ENCODE measurements at regions not wholly inside any gene's neighbourhood (a gene's known extent, or its start where the extent isn't known, plus 50 kb on each side); places are given as distances from the start of the nearest gene placed in this dataset.

GRCh38 chr19:31416548-31416947 lies 67.3 kb upstream of the TSHZ3 start:
- Mint-ChIP-seq H3K36me3 (ENCODE audit: low read depth) (no peaks in the 10 kb centered on the region), H3K9me3 (no peaks in the 10 kb centered on the region), H3K4me1 (ENCODE audit: low read depth) (no peaks in the 10 kb centered on the region), H3K4me3 (no peak overlapping the region), H3K27me3 (peaks cover 11% of the 10 kb centered on the region), H3K27ac (no peak overlapping the region)
- ChIA-PET POLR2A (no interaction called here), CTCF (no interaction called here)
- intact Hi-C loops (cut with micrococcal nuclease), result no loop called here
- no peak for TF ChIP-seq CTCF (IDR thresholded peaks at IDR 0.05)
- DNase-seq, result no peak
- no peak for ATAC-seq

GRCh38 chr19:31418055-31418454 lies 68.8 kb upstream of the TSHZ3 start:
- no peak for DNase-seq
- no peaks in the 10 kb centered on the region for H3K9me3 Mint-ChIP-seq
- no peak for TF ChIP-seq CTCF (IDR thresholded peaks at IDR 0.05)
- no peak overlapping the region for H3K4me3 Mint-ChIP-seq
- no peaks in the 10 kb centered on the region for H3K4me1 Mint-ChIP-seq (ENCODE audit: low read depth)
- no peak for ATAC-seq
- intact Hi-C loops (cut with micrococcal nuclease), result no loop called here
- no peak overlapping the region for H3K27ac Mint-ChIP-seq
- CTCF ChIA-PET, result no interaction called here
- H3K27me3 Mint-ChIP-seq, result peaks cover 10% of the 10 kb centered on the region
- no peaks in the 10 kb centered on the region for H3K36me3 Mint-ChIP-seq (ENCODE audit: low read depth)
- POLR2A ChIA-PET, result no interaction called here

- no peak for DNase-seq
- Mint-ChIP-seq H3K9me3 (no peaks in the 10 kb centered on the region), H3K36me3 (ENCODE audit: low read depth) (no peaks in the 10 kb centered on the region), H3K27me3 (peaks cover 10% of the 10 kb centered on the region), H3K4me3 (no peak overlapping the region), H3K4me1 (ENCODE audit: low read depth) (no peaks in the 10 kb centered on the region), H3K27ac (no peak overlapping the region)
- CTCF ChIA-PET, result no interaction called here
- POLR2A ChIA-PET, result no interaction called here
- TF ChIP-seq CTCF (IDR thresholded peaks at IDR 0.05), result no peak
- intact Hi-C loops (cut with micrococcal nuclease), result no loop called here
- ATAC-seq, result no peak
Observed at GRCh38 chr19:31418692-31419430, 69.6 kb upstream of the TSHZ3 start.

GRCh38 chr19:31419871-31420445 lies 70.7 kb upstream of the TSHZ3 start:
- Mint-ChIP-seq H3K4me3 (no peak overlapping the region), H3K4me1 (ENCODE audit: low read depth) (no peaks in the 10 kb centered on the region), H3K27me3 (peaks cover 7% of the 10 kb centered on the region), H3K9me3 (no peaks in the 10 kb centered on the region), H3K36me3 (ENCODE audit: low read depth) (no peaks in the 10 kb centered on the region), H3K27ac (no peak overlapping the region)
- ATAC-seq (no peak), DNase-seq (no peak)
- no peak for TF ChIP-seq CTCF (IDR thresholded peaks at IDR 0.05)
- ChIA-PET CTCF (no interaction called here), POLR2A (no interaction called here)
- intact Hi-C loops (cut with micrococcal nuclease), result no loop called here

- ATAC-seq, result no peak
- H3K27me3 Mint-ChIP-seq, result peaks cover 1% of the 10 kb centered on the region
- H3K27ac Mint-ChIP-seq, result no peak overlapping the region
- no peak for TF ChIP-seq CTCF (IDR thresholded peaks at IDR 0.05)
- H3K9me3 Mint-ChIP-seq, result no peaks in the 10 kb centered on the region
- H3K4me3 Mint-ChIP-seq, result no peak overlapping the region
- DNase-seq, result no peak
- CTCF ChIA-PET, result no interaction called here
- H3K36me3 Mint-ChIP-seq (ENCODE audit: low read depth), result no peaks in the 10 kb centered on the region
- intact Hi-C loops (cut with micrococcal nuclease), result no loop called here
- no peaks in the 10 kb centered on the region for H3K4me1 Mint-ChIP-seq (ENCODE audit: low read depth)
- POLR2A ChIA-PET, result no interaction called here
Observed at GRCh38 chr19:31421082-31421481, 71.8 kb upstream of the TSHZ3 start.
